H9 (cell line): ENCODE measurements at regions not wholly inside any gene's neighbourhood (a gene's known extent, or its start where the extent isn't known, plus 50 kb on each side); places are given as distances from the start of the nearest gene placed in this dataset.

ENCODE experiments used
- DNase-seq: peaks from one replicate; pipeline ENCODE4 v3.0.0-alpha.2; 2017
- H2AFZ ChIP-seq: one replicate; pipeline ENCODE4 v1.6.1; 2013; ENCODE audit warnings: mild to moderate bottlenecking, low read length, control low read depth, moderate library complexity
- H2AK5ac ChIP-seq: 2 replicates; pipeline ENCODE4 v1.6.1; 2013; ENCODE audit warnings: low read length, control low read depth, mixed read lengths; ENCODE audit not compliant: insufficient read length
- H2BK120ac ChIP-seq: one replicate; pipeline ENCODE4 v1.6.1; 2013; ENCODE audit warnings: low read depth, mild to moderate bottlenecking, low read length, control low read depth, inconsistent platforms; ENCODE audit not compliant: poor library complexity, severe bottlenecking
- H2BK12ac ChIP-seq: 2 replicates; pipeline ENCODE4 v1.6.1; 2013; ENCODE audit warnings: low read length, control low read depth, mixed read lengths, low read depth; ENCODE audit not compliant: insufficient read length
- H2BK15ac ChIP-seq: 2 replicates; pipeline ENCODE4 v1.6.1; 2013; ENCODE audit warnings: low read depth, low read length, control low read depth
- H2BK20ac ChIP-seq: one replicate; pipeline ENCODE4 v1.6.1; 2013; ENCODE audit warnings: low read depth, mild to moderate bottlenecking, low read length, control low read depth, inconsistent platforms; ENCODE audit not compliant: poor library complexity, severe bottlenecking
- H2BK5ac ChIP-seq: 2 replicates; pipeline ENCODE4 v1.6.1; 2013; ENCODE audit warnings: low read length, control low read depth, mixed read lengths; ENCODE audit not compliant: insufficient read length
- H3K14ac ChIP-seq: 2 replicates; pipeline ENCODE4 v1.6.1; 2013; ENCODE audit warnings: low read length, control low read depth; ENCODE audit not compliant: insufficient read depth
- H3K18ac ChIP-seq: 2 replicates; pipeline ENCODE4 v1.6.1; 2013; ENCODE audit warnings: low read depth, mild to moderate bottlenecking, mixed read lengths, low read length, control low read depth; ENCODE audit not compliant: insufficient read length
- H3K23ac ChIP-seq: 2 replicates; pipeline ENCODE4 v1.6.1; 2013; ENCODE audit warnings: low read length, control low read depth, mixed read lengths, low read depth; ENCODE audit not compliant: insufficient read length
- H3K23me2 ChIP-seq: 2 replicates; pipeline ENCODE4 v1.6.1; 2013; ENCODE audit warnings: low read depth, mild to moderate bottlenecking, mixed read lengths, low read length, control low read depth; ENCODE audit not compliant: insufficient read length, poor library complexity, severe bottlenecking
- H3K27ac ChIP-seq: 2 replicates; pipeline ENCODE4 v1.5.1; 2013; ENCODE audit warnings: low read length, control low read depth, mixed read lengths, low read depth; ENCODE audit not compliant: insufficient read length
- H3K27me3 ChIP-seq: 2 replicates; pipeline ENCODE4 v1.6.1; 2013; ENCODE audit warnings: low read length, control low read depth, inconsistent platforms; ENCODE audit not compliant: insufficient read depth
- H3K4ac ChIP-seq: 2 replicates; pipeline ENCODE4 v1.6.1; 2013; ENCODE audit warnings: low read depth, mild to moderate bottlenecking, control low read depth, inconsistent platforms, low read length, moderate library complexity
- H3K4me1 ChIP-seq: 2 replicates; pipeline ENCODE4 v1.6.1; 2013; ENCODE audit warnings: low read length, control low read depth, inconsistent platforms; ENCODE audit not compliant: insufficient read depth
- H3K4me2 ChIP-seq: 2 replicates; pipeline ENCODE4 v1.6.1; 2013; ENCODE audit warnings: low read length, control low read depth, mixed read lengths; ENCODE audit not compliant: insufficient read length, insufficient read depth
- H3K56ac ChIP-seq: 2 replicates; pipeline ENCODE4 v1.6.1; 2013; ENCODE audit warnings: low read depth, mild to moderate bottlenecking, mixed read lengths, low read length, control low read depth; ENCODE audit not compliant: insufficient read length
- H3K79me1 ChIP-seq: 2 replicates; pipeline ENCODE4 v1.6.1; 2013; ENCODE audit warnings: low read depth, mild to moderate bottlenecking, moderate library complexity, low read length, control low read depth, inconsistent platforms; ENCODE audit not compliant: insufficient read depth, poor library complexity, severe bottlenecking
- H3K79me2 ChIP-seq: 2 replicates; pipeline ENCODE4 v1.6.1; 2013; ENCODE audit warnings: low read length, control low read depth, inconsistent platforms; ENCODE audit not compliant: insufficient read depth
- H3K9ac ChIP-seq: 2 replicates; pipeline ENCODE4 v1.6.1; 2013; ENCODE audit warnings: low read length, control low read depth, mixed read lengths; ENCODE audit not compliant: insufficient read length; ENCODE audit errors: extremely low read depth
- H3K9me3 ChIP-seq: one replicate; pipeline ENCODE4 v1.6.1; 2013; ENCODE audit warnings: low read depth, low read length, inconsistent platforms; ENCODE audit not compliant: control insufficient read depth
- H3T11ph ChIP-seq: one replicate; pipeline ENCODE4 v1.6.1; 2013; ENCODE audit warnings: mild to moderate bottlenecking, low read length, control low read depth, inconsistent platforms
- H4K20me1 ChIP-seq: one replicate; pipeline ENCODE4 v1.6.1; 2013; ENCODE audit not compliant: control insufficient read depth, insufficient read length, insufficient read depth
- H4K5ac ChIP-seq: 2 replicates; pipeline ENCODE4 v1.6.1; 2013; ENCODE audit warnings: low read depth, mild to moderate bottlenecking, mixed read lengths, low read length, control low read depth; ENCODE audit not compliant: insufficient read length
- H4K8ac ChIP-seq: replicated peaks from 2 replicates; pipeline ENCODE4 v1.6.1; 2013; ENCODE audit warnings: low read length, control low read depth, mixed read lengths, low read depth; ENCODE audit not compliant: insufficient read length
- H4K91ac ChIP-seq: 2 replicates; pipeline ENCODE4 v1.6.1; 2013; ENCODE audit warnings: low read depth, mild to moderate bottlenecking, moderate library complexity, mixed read lengths, low read length, control low read depth; ENCODE audit not compliant: insufficient read length
- H3K27ac Mint-ChIP-seq, 3 experiments: 2 replicates in 2 of 3; 3 replicates in 1 of 3; pipeline ENCODE4 v1.8.0; 2020 to 2021; ENCODE audit warnings: mixed read lengths in 3 of 3, mild to moderate bottlenecking in 1 of 3, moderate library complexity in 1 of 3
- H3K27me3 Mint-ChIP-seq: 2 replicates; pipeline ENCODE4 v1.8.0; 2021; ENCODE audit warnings: low read depth, mild to moderate bottlenecking, moderate library complexity, mixed read lengths
- H3K36me3 Mint-ChIP-seq, 3 experiments: 2 replicates in 2 of 3; 3 replicates in 1 of 3; pipeline ENCODE4 v1.8.0; 2020 to 2021; ENCODE audit warnings: low read depth in 3 of 3, mixed read lengths in 3 of 3; ENCODE audit not compliant: insufficient read depth in 1 of 3
- H3K4me1 Mint-ChIP-seq, 2 experiments: 2 replicates each; pipeline ENCODE4 v1.8.0; 2020; ENCODE audit warnings: mixed read lengths in 2 of 2
- H3K4me3 Mint-ChIP-seq, 2 experiments: 2 replicates in 1 of 2; 3 replicates in 1 of 2; pipeline ENCODE4 v1.8.0; 2020 to 2021; ENCODE audit warnings: mild to moderate bottlenecking in 2 of 2, mixed read lengths in 2 of 2, moderate library complexity in 1 of 2
- H3K9me3 Mint-ChIP-seq, 2 experiments: 2 replicates in 1 of 2; 3 replicates in 1 of 2; pipeline ENCODE4 v1.8.0; 2020; ENCODE audit warnings: mild to moderate bottlenecking in 2 of 2, mixed read lengths in 2 of 2, moderate library complexity in 1 of 2
- CTCF ChIP-seq: fragments of 200-600 bp; sonication (generic); conservative IDR thresholded peaks from 3 replicates; pipeline ENCODE4 v1.8.0; 2021; ENCODE audit warnings: antibody characterized with exemption, mild to moderate bottlenecking
- WGBS: extraction: QIAGEN DNeasy Blood & Tissue Kit; methylation state at CpG from one replicate; pipeline ENCODE4 v1.1.7; 2013; ENCODE audit warnings: missing lambda C conversion rate, low lambda C conversion rate, mixed read lengths; ENCODE audit not compliant: insufficient read length; ENCODE audit errors: extremely low coverage; 5-methylcytosine and 5-hydroxymethylcytosine counted together

- no peak overlapping the region for H3K18ac ChIP-seq
- no peak overlapping the region for H2BK15ac ChIP-seq
- H3K56ac ChIP-seq: no peak overlapping the region
- H3K79me2 ChIP-seq: no peaks in the 10 kb centered on the region
- no peak overlapping the region for H3K4me2 ChIP-seq
- H4K20me1 ChIP-seq: no peaks in the 10 kb centered on the region
- DNase-seq: no peak
- H3T11ph ChIP-seq: no peak overlapping the region
- no peaks in the 10 kb centered on the region for H3K4me1 ChIP-seq
- Mint-ChIP-seq H3K36me3 (no peaks in the 10 kb centered on the region), H3K4me3 (no peak overlapping the region), H3K27me3 (no peaks in the 10 kb centered on the region; the same call in 1 of the 2 replicates), H3K4me1 (peaks cover 15% of the 10 kb centered on the region in 2 experiments), H3K27ac (peak overlapping the region in 1 of 3 experiments; percentile 75; a peak in 2 of 7 replicates), H3K9me3 (no peaks in the 10 kb centered on the region)
- H3K27ac ChIP-seq: no peak overlapping the region
- H2AFZ ChIP-seq: peak overlapping the region; percentile 54
- no peak overlapping the region for H4K5ac ChIP-seq
- H2BK20ac ChIP-seq: no peak overlapping the region
- no peak overlapping the region for H2BK120ac ChIP-seq
- no peak overlapping the region for H3K14ac ChIP-seq
- no peak overlapping the region for H2AK5ac ChIP-seq
- H3K27me3 ChIP-seq: no peaks in the 10 kb centered on the region
- H2BK12ac ChIP-seq: no peak overlapping the region
- H3K23ac ChIP-seq: no peak overlapping the region
- H3K9ac ChIP-seq: no peak overlapping the region
- H3K23me2 ChIP-seq: no peaks in the 10 kb centered on the region
- H2BK5ac ChIP-seq: no peak overlapping the region
- no CpG with 5 or more reads among the region's 6 CpGs for WGBS
- no peak overlapping the region for H3K4ac ChIP-seq
- H3K9me3 ChIP-seq: no peaks in the 10 kb centered on the region
- no peak for TF ChIP-seq CTCF
- H4K8ac ChIP-seq: no peak overlapping the region
- no peak overlapping the region for H4K91ac ChIP-seq
- H3K79me1 ChIP-seq: no peaks in the 10 kb centered on the region
These were observed 102.0 kb upstream of the ARID2 start for GRCh38 chr12:45627407-45628069.
